HTR-8/SVneo (cell line): ENCODE measurements at regions not wholly inside any gene's neighbourhood (a gene's known extent, or its start where the extent isn't known, plus 50 kb on each side); places are given as distances from the start of the nearest gene placed in this dataset.

ENCODE experiments used
- DNase-seq: peaks from one replicate; pipeline ENCODE4 v3.0.0; 2011; ENCODE audit warnings: low spot score, mixed read lengths; ENCODE audit not compliant: insufficient read length
- FAIRE-seq: peaks from 2 replicates; lab custom pipeline; 2011; peaks lifted over from hg19 to GRCh38; lab: Jason Lieb, UNC

DNA sequence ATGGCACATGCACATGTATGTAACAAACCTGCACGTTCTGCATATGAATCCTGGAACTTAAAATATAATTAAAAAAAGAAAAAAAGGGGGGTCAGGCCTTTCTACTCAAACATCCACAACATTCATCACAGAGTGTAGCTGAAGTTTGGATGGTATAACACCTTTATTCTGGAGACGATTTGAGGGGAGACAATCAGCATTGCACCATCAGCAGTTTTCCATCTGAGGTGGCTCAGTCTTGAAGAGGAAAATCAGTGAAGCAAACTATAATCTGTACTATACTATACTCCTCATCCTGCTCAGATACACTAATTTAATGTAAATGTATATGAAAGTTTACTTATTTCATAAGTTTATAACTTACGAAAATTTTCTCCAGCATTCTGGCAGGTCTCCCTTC lies 969.7 kb downstream of the SLITRK1 start:
- no peak for FAIRE-seq

DNA sequence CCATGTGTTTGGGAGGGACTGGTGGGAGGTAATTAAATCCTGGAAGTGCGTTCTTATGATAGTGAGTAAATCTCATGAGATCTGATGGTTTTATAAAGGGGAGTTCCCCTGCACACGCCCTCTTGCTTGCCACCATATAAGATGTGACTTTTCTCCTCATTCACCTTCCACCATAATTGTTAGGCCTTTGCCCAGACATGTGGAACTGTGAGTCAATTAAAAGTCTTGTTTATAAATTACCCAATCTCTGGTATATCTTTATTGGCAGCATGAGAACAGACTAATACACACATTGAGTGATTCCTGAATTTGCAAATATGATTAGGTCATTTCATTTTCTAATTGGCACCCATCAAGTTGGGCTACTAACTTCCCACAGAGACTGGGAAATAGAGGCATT lies 977.2 kb downstream of the SLITRK1 start:
- DNase-seq = no peak
- no peak for FAIRE-seq

More for the DNA sequence above, 969.7 kb downstream of the SLITRK1 start:
- no peak for DNase-seq

DNA sequence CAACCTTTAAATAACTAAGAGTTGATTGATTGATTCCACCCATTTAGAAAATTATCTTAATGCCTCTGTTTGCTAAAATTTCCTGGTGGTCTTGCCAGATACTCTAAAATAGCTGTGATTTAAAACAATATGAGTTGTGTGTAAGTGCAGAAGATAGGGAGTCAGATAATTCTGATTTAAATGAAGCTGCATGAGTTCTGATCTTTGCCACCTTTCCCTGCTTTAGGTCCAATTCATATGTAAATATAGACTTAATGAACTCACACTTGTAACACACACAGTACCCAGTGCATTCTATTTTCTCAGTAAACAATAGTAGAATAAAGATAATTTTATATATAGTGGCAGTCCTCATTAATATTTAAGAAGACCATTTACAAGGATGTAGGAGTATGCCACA lies 981.8 kb downstream of the SLITRK1 start:
- DNase-seq = no peak
- FAIRE-seq = no peak

DNA sequence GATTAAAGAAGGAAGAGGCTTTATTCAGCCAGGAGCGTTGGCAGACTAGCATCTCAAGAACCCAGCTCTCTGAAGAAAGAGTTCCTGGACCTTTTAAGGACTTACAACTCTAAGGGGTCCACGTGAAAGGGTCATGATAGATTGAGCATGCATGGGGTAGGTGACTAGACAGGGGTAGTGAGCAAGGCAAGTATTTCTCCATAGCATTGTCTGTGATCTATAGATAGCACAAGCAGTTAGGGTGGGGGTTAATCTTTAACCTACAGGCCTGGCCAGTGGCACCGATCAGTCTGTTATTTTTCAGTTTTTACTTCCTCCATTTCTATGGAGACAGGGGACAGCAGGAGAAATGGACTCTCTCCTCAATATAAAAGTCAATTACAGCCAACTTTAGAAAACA lies 983.7 kb downstream of the SLITRK1 start:
- no peak for DNase-seq
- FAIRE-seq = no peak

DNA sequence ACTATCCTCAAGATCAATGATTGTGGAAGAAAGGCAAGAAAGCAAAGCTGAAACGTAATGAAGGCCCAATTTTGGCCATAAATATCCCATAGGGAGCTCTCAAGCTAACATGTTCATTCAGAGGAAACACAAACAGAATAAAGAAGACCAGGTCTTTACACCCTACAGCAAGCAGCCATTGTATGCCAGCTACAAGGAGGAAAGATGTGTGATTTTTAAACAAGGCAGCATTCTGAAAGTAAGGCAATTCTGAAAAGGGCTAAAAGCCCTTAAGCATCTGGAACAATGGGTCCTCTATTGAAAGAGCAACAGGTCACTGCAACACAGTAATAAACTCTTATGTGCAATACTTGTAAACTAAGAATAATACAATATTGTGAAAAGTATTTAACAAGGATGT lies 1002.4 kb downstream of the SLITRK1 start:
- no peak for FAIRE-seq
- DNase-seq = no peak

DNA sequence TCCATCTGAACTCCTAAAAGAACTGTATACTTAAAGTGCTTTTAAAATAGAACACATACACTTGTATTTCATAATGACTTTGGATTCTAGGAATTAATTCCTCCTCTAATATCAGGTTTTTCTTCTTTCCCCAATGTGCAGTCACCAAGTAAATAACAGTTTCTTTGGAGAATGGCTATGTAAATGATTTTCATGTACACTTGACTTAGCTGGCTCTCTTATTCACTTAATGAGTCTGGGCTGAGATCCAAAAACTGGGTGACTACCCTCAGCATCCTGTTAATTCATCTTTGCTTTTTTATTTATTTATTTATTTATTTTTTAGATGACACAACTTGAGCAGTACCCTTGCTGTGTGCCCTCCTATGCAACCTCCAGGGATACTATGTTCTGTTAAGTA lies 1003.7 kb downstream of the SLITRK1 start:
- DNase-seq = no peak
- FAIRE-seq = no peak

DNA sequence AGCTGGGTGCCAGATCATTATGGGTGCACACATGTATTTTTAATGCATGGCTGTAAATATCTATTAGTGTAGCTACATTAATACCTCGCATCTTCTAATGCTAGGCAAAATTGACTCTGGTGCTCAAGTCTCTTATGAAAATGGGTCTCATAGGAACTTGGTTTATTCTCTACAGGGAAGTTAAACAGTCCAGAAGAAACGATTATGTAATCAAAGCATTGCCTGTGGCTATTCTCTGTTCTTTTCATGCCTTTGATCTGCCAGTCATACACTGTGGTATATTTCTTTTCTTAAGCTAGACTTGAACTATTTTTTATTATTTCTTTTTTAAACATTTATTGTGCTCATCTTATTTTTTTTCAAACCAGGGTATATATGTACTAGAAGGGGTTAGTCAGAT lies 1015.0 kb downstream of the SLITRK1 start:
- FAIRE-seq = no peak

DNA sequence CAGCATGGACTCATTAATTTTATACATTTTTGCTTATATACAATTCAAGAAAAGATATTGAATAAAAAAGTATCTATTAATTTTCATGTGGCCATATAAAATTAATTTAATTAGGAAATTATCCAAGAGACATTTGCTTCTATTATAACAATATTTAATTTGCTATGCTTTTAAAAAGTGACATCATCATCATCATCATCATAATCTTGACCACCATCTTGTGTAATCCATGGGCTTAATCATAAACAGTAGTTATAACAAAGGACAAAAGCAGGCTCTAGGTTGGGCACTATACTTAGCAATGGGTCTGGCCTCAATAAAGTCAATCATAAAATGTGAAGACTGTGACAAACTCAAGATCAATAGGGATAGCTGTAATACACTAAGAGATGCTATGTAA lies 1031.6 kb downstream of the SLITRK1 start:
- no peak for DNase-seq
- FAIRE-seq = no peak

More for the DNA sequence above, 1015.0 kb downstream of the SLITRK1 start:
- DNase-seq = no peak

DNA sequence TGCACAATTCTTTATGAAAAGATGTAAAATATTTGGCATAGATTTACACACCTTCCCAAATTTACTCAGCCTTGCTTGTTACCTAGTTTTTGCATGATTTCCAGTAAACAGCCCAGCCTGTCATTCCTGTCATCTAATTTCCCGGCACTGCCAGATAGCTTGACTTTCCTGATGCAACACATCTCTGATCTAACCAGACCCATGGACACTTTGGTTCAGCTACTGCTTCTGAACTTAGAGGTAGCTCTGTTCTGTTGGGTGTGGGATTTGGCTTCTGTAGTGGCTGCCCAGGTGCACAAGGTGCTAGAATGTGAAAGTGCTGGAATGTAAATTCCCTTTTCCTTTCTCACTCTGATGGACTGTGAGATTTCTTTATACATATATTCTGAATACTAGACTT lies 1033.5 kb downstream of the SLITRK1 start:
- FAIRE-seq = no peak

DNA sequence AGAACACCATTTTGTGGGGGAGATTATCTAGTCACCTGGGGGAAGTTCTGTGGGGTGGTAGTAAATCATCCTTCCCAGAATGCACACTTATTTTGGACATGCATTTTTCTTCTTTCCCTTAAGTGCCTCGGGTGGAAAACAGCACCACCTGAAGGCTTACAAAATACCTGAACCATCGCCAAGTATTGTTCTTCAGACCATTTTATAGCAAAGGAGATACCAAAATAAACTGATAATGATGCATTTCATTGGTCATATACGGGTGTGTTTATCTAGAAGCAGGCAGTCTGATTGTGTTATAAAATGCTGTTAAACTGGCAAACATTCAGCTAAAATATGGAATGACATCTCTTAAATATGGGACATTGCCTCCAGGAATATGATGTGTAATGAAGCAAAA lies 1034.7 kb downstream of the SLITRK1 start:
- no peak for DNase-seq
- no peak for FAIRE-seq

More for the DNA sequence above, 1033.5 kb downstream of the SLITRK1 start:
- DNase-seq = no peak

DNA sequence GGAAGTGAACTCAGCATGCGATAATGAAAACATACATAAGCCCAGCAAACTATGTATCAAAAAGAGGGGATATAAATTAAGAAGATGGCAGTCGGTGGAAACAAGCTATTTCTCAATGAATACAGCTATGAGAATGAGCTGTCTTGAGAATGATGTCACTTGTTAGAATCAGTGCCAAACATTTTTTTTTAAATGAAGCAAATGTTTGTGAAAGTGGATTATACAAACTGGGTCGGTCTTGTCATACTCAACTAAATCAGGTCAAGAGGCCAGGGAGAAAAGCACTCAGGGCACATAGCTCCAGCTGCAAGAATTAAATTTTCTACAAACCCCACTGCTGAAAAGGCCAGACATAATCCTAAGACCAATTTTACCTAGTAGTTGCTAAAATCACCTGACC lies 1048.4 kb downstream of the SLITRK1 start:
- DNase-seq = no peak
- no peak for FAIRE-seq

DNA sequence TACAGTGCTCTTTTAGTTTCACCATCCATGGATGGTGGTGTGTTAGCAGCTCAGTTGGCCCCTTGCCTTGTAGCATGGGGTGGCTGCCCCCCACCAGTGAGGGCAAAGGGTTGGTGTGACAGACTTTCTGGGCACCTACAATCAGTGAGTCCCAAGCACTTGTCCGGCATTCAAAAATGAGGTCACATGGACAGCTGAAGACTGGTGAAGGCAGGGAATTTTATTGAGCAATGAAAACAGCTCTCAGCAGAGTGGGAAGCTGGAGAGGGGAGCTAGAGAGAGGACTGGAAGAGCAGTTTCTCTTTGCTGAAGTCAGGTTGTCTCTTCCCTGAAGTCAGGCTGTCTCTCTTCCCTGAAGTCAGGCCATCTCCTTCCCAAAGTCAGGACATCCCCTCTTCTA lies 1053.2 kb downstream of the SLITRK1 start:
- DNase-seq (no peak), FAIRE-seq (no peak)

DNA sequence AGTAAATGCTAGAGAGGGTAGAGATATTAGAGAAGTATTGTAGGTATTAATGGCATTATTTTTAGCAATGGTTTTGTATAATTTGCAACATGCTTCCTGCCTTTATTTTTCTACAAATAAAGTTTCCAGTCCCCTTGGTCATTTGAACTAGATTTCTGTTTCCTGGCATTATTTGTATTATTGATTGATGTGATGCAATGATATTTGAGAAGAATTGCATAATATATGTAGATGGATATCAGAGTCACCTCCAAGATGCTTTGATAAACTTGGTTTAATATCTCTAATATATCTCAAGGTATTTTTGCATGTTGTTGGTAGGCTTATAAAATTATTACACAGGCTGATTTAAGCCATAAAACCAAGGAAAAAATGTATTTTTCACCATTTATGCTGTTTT lies 1054.5 kb downstream of the SLITRK1 start:
- FAIRE-seq (no peak), DNase-seq (no peak)

DNA sequence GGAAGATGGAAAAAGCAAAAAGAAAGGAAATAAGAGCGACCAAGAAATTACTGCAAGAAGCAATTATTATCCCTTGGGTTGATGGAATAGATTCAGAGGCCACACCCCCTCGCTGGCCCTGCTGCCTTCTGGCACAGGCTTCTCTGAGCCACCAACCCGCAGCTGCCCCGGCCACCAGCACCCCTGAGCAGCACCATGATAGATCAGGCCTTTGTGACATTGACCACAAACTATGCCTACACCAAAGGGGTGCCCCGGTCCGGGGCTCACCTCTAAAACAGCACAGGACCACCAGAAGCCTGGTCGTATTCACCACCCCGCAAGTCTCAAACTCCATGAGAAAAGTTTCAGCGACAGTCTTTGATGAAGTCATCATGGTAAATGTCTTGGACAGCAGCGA lies 1059.3 kb downstream of the SLITRK1 start:
- FAIRE-seq = no peak
- no peak for DNase-seq

DNA sequence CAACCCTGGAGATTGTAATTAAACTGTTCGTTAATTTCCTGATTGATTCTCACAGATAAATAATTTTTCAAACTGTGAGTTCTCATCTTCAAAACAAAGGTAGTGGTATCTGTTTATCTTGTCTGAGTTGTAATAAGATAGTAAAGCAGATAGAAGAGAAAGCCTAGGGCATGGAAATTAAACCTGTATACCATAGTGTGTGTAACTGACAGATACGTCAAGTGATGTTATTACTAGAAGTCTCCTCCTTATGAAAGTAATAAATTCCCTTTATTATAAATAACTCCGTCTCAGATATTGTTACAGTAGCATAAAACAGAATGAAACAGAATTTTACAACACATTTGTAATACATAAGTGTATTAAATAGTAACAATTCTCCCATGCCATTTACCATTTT lies 1065.1 kb downstream of the SLITRK1 start:
- FAIRE-seq = no peak
- DNase-seq = no peak

DNA sequence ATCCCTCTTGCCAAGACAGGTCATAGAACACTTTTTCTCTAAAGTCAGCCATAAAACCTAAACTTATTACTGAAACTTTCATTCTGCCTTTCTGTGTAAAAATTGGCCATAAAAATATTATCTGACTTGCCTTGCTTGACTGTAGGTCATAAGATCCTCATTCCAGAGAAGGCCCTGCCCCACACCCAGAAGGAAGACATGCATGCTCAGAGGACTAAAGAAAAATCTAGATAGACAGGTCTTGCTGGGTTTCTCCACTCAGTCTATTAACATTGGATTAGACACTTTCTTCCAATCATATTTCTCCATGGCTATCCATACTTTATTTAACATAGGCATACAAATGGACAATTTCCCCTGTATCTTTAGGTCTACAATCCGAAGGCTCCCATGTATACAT lies 1066.5 kb downstream of the SLITRK1 start:
- FAIRE-seq = no peak
- no peak for DNase-seq

DNA sequence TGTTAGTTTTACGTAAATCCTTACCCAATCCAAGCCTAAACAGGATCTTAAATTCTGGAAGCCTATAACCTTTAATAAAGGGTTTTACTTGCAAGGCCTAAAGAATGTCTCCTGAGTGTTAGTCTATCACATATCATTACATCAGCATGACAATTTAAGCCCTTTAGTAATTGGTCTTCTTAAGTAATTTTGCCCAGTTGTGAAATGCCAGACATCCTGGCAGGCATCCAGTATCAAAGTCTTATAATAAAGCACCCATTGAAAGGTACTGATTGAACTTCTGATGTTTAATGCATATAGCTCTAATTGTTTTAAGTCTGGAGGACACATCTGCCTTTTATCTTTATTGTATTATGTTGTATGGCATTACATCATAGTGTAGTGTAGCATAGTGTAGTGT lies 1078.9 kb downstream of the SLITRK1 start:
- FAIRE-seq (no peak), DNase-seq (no peak)

DNA sequence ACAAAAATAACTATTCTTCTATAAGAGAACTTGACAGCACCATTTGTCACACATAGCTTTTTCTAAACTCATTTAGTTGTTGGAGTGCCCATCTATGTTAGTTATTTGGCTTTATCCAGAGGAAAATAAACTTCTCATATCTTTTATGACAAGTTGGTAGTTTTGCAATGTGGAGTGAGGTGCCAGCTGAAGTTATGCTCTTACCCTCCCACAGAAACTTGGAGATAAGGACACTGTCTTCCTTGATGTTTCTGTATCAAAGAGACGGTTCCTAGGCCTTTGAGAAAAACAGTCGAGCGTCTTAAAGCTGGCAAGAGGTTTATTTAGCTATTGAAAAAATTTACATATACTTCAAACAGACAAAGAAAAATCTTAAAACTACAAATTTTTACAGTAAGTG lies 1079.7 kb downstream of the SLITRK1 start:
- DNase-seq (no peak), FAIRE-seq (no peak)

DNA sequence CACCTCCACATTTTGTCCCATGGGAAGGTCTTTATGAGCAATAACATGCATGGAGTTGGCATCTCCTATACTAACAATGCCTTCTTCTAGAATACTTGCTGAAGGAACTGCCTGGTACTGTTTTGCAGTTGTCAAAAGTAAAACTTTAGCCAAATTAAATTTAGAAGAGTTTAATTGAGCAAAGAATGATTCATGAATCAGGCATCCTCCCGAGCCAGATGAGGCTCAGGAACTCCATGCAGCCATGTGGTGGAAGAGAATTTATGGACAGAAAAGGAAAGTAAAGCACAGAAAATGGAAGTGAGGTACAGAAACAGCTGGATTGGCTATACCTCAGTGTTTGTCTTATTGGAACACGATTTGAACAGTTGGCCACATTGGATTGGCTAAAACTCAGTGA lies 1081.9 kb downstream of the SLITRK1 start:
- no peak for FAIRE-seq
- no peak for DNase-seq

DNA sequence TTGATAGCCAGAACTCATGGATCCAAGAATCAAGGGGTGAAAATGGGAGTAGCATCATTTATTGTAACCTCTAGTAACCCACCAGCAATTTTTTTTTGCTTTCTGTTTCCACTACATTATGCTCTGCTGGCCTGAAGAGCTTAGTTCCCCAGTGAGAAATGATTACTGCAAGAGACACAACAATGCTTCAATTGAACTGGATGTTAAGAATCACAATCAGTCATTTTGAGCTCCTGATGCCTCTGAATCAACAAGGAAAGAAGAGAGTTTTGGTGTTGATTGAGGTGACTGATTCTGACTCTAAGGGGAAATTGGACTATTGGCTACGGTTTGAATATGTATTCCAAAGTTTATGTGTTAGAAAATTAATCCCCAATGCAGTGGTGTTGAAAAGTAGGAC lies 1084.4 kb downstream of the SLITRK1 start:
- DNase-seq = no peak
- FAIRE-seq = no peak

DNA sequence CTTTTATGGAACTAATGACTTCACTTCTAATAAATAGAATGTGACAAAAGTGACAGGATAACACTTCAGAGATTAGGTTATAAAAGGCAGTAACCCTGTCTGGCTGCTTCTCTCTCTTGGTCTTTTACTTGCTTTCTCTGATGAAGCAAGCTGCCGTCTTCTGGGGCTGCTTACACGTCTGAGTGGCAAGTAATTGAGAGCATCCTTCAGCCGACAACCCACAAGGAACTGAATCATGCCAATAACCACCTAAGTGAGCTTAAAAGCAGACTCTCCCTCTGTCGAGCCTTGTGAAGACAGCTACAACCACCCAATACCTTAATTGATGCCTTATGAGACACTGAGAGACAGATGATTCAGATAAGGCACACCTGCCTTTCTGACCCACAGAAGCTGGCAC lies 1091.2 kb downstream of the SLITRK1 start:
- FAIRE-seq = no peak
- DNase-seq = no peak

DNA sequence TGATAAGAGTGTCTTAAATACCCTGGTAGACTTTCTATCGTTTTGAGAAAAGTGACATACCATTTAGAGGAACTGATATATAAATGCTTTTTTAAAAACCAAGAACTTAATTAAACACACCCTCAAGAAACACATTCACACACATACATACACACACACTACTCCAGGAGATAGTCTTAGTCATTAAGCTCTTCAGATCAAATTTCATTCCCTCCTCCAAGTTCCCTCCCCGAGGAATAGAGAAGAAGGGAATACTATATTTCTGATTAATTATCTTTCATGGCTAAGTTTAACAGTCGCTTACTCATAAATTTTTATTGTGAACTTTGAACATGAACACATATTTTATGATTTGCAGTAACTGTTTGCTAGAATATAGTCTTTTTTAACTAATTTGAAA lies 1109.5 kb downstream of the SLITRK1 start:
- DNase-seq (no peak), FAIRE-seq (no peak)

DNA sequence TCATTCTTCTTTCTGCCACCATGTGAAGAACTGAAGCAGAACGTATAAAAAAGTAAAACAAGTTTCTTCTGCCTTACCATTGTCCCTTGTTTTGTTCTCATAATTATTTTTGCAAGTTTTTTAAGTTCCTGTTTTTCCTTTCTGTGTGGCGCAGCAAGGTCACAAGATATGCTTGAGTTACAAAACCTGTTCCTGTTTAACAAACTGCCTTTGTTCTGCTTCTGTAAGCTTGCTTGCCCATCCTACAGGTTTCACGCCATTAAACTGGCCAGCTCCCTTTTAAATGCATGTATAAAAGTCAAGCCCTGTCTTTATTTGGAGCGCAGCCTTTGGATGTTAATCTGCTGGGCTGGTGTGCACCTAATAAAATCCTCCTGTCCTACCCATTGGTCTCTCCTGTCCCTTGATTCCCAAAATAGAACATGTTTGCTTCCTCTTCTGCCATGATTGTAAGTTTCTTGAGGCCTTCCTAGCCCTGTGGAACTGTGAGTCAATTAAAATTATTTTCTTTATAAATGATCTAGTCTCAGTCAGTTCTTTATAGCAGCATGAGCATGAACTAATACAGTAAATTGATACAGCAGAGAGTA lies 1115.4 kb downstream of the SLITRK1 start:
- FAIRE-seq (no peak), DNase-seq (no peak)
